Heart left ventricle (tissue), 16 donors: ENCODE measurements at regions not wholly inside any gene's neighbourhood (a gene's known extent, or its start where the extent isn't known, plus 50 kb on each side); places are given as distances from the start of the nearest gene placed in this dataset.

Experiments
- ATAC-seq, 4 donors: fragments of 200-7000 bp; cut with Tn5 transposase; one replicate each; pipeline ENCODE4 v1.9.1; 2020 to 2022; ENCODE audit warnings: moderate library complexity in 4 of 4, mild to moderate bottlenecking in 3 of 4, moderate number of reproducible peaks in 1 of 4
- DNase-seq, 5 donors: peaks; one replicate each; pipeline ENCODE4 v3.0.0-alpha.2; 2020
- H3K27ac ChIP-seq, 12 donors: fragments of 200-600 bp; sonication (generic) in 4 of 12; one replicate each; pipeline versions ENCODE4 v1.5.0 to v1.8.0; 2016 to 2022; ENCODE audit warnings: mild to moderate bottlenecking in 2 of 12
- H3K27me3 ChIP-seq, 9 donors: fragments of 200-600 bp; sonication (generic) in 2 of 9; one replicate each; pipeline versions ENCODE4 v1.5.1 to v1.8.0; 2016 to 2022; ENCODE audit warnings: mild to moderate bottlenecking in 3 of 9
- H3K36me3 ChIP-seq, 9 donors: fragments of 200-600 bp; sonication (generic) in 2 of 9; one replicate each; pipeline versions ENCODE4 v1.5.0 to v1.8.0; 2018 to 2022; ENCODE audit warnings: mild to moderate bottlenecking in 2 of 9
- H3K4me1 ChIP-seq, 12 donors: fragments of 200-600 bp; sonication (generic) in 4 of 12; one replicate each; pipeline versions ENCODE4 v1.5.0 to v1.8.0; 2016 to 2022; ENCODE audit warnings: mild to moderate bottlenecking in 3 of 12
- H3K4me3 ChIP-seq, 12 donors: fragments of 200-600 bp; sonication (generic) in 4 of 12; one replicate each; pipeline versions ENCODE4 v1.5.0 to v1.8.0; 2017 to 2022; ENCODE audit warnings: mild to moderate bottlenecking in 9 of 12, moderate library complexity in 4 of 12
- H3K9me3 ChIP-seq, 12 donors: fragments of 200-600 bp; sonication (generic) in 4 of 12; one replicate each; pipeline versions ENCODE4 v1.5.0 to v1.8.0; 2016 to 2022; ENCODE audit warnings: mild to moderate bottlenecking in 1 of 12
- CTCF ChIP-seq, 12 donors: fragments of 200-600 bp; sonication (generic) in 4 of 12; IDR thresholded peaks; one replicate each; pipeline versions ENCODE4 v1.5.0 to v1.8.0; 2018 to 2022; ENCODE audit warnings: antibody characterized with exemption in 12 of 12, mild to moderate bottlenecking in 5 of 12
- POLR2A ChIP-seq, 2 donors: fragments of 450-650 bp; IDR thresholded peaks; one replicate each; pipeline ENCODE4 v1.6.1; 2017; ENCODE audit warnings: antibody characterized with exemption in 2 of 2, mild to moderate bottlenecking in 2 of 2, moderate library complexity in 2 of 2
- WGBS, 4 donors: extraction: QIAGEN DNeasy Blood & Tissue Kit in 2 of 4; methylation state at CpG; one replicate each; pipeline versions ENCODE4 v1.1.5 to v1.1.7; 2013 to 2018; 5-methylcytosine and 5-hydroxymethylcytosine counted together
- intact Hi-C, 10 donors: fragments of 100-400 bp; cut with DNase I; formaldehyde crosslinking; loops; one replicate each; pipeline versions ENCODE4 v1.11.1 to v1.14.2; 2022
- donor health status: ischemic (EF 13 %, LVEDD 7.1; RV severe dilation, severe dysfunction).
- donor health status: healthy with polysubstance abuse.
- donor health status: DM: no; HTN: yes; CAD: no.
- donor health status: DM: no; HTN: no; CAD: no.
- donor health status: ischemic (EF 25% LVEDD 6.9; RV normal size, moderate dysfunction).
- donor health status: ischemic (EF 25% LVEDD 5.7; RV mildly dilated, moderate dysfunction).
- donor health status: healthy.
- donor health status: DM: yes; HTN: yes; CAD: no.
- donor health status: ischemic (EF 35%, LVEDD 5.7; RV mildly dilated, moderate dysfunction).
- donor health status: nonischemic (EF 11% LVEDD 7.7; RV severe dilation, severe dysfunction).
- donor health status: DM: yes; HTN: yes; CAD: no.
- donor health status: PGD.
- donor health status: ischemic (EF 29% LVEDD 5.4; RV normal size, mild dysfunction).
- donor health status: nonischemic (EF 23%, LVEDD 6.1; RV moderate dilation, normal function).

- H3K4me1 ChIP-seq: no peaks in the 10 kb centered on the region
- H3K27me3 ChIP-seq: no peaks in the 10 kb centered on the region
- no peak for TF ChIP-seq POLR2A (IDR thresholded peaks at IDR 0.05)
- no peak for TF ChIP-seq CTCF (IDR thresholded peaks at IDR 0.05)
- H3K27ac ChIP-seq: no peak overlapping the region
- ATAC-seq (no peak), DNase-seq (no peak)
- H3K36me3 ChIP-seq: no peaks in the 10 kb centered on the region
- no peaks in the 10 kb centered on the region for H3K9me3 ChIP-seq
- intact Hi-C loops: no loop called here
- 55 to 58% (median 56%) methylated on average over 3 of the region's 3 CpGs for WGBS, 4 donors
- H3K4me3 ChIP-seq: no peak overlapping the region
These were observed 674.4 kb downstream of the NTRK3 start for GRCh38 chr15:87582169-87582568.

- intact Hi-C loops: loop anchor here in 1 of 10 donors (5.0 kb wide), 1 partner anchor 52 kb away; no protein-coding TSS in a partner anchor
- no peaks in the 10 kb centered on the region for H3K4me1 ChIP-seq
- TF ChIP-seq CTCF (IDR thresholded peaks at IDR 0.05) (no peak), POLR2A (IDR thresholded peaks at IDR 0.05) (no peak)
- 85 to 91% (median 90%) methylated on average over 9 of the region's 9 CpGs for WGBS, 4 donors
- DNase-seq: no peak
- no peaks in the 10 kb centered on the region for H3K36me3 ChIP-seq
- no peak for ATAC-seq
- no peak overlapping the region for H3K27ac ChIP-seq
- H3K4me3 ChIP-seq: no peak overlapping the region
- H3K27me3 ChIP-seq: no peaks in the 10 kb centered on the region
- no peaks in the 10 kb centered on the region for H3K9me3 ChIP-seq
These were observed 677.0 kb downstream of the NTRK3 start for GRCh38 chr15:87579537-87579936.

- Histone ChIP-seq H3K36me3 (no peaks in the 10 kb centered on the region), H3K9me3 (no peaks in the 10 kb centered on the region), H3K27ac (no peak overlapping the region), H3K27me3 (no peaks in the 10 kb centered on the region), H3K4me3 (no peak overlapping the region), H3K4me1 (no peaks in the 10 kb centered on the region)
- DNase-seq (no peak), ATAC-seq (no peak)
- intact Hi-C loops: loop anchor here in 1 of 10 donors (5.0 kb wide), 1 partner anchor 51 kb away; no protein-coding TSS in a partner anchor
- TF ChIP-seq CTCF (IDR thresholded peaks at IDR 0.05) (no peak), POLR2A (IDR thresholded peaks at IDR 0.05) (no peak)
- 67 to 86% (median 77%) methylated on average over 4 of the region's 4 CpGs for WGBS, 4 donors
These were observed 677.8 kb downstream of the NTRK3 start for GRCh38 chr15:87578776-87579175.

GRCh38 chr15:87577336-87577735 lies 679.2 kb downstream of the NTRK3 start:
- H3K4me1 ChIP-seq: no peaks in the 10 kb centered on the region
- H3K27ac ChIP-seq: no peak overlapping the region
- no peaks in the 10 kb centered on the region for H3K9me3 ChIP-seq
- intact Hi-C loops: loop anchor here in 1 of 10 donors (5.0 kb wide), 1 partner anchor 50 kb away; no protein-coding TSS in a partner anchor
- H3K4me3 ChIP-seq: no peak overlapping the region
- ATAC-seq (no peak), DNase-seq (no peak)
- no peaks in the 10 kb centered on the region for H3K36me3 ChIP-seq
- H3K27me3 ChIP-seq: no peaks in the 10 kb centered on the region
- TF ChIP-seq CTCF (IDR thresholded peaks at IDR 0.05) (no peak), POLR2A (IDR thresholded peaks at IDR 0.05) (no peak)
- WGBS, 4 donors: 64 to 86% (median 78%) methylated on average over 3 of the region's 3 CpGs
